H1 (cell line): ENCODE measurements at regions not wholly inside any gene's neighbourhood (a gene's known extent, or its start where the extent isn't known, plus 50 kb on each side); places are given as distances from the start of the nearest gene placed in this dataset.
A peak's percentile ranks its signal among the peaks of the same experiment; 100 is the strongest.

ENCODE experiments used
- CTCF ChIA-PET: fragments of 300-600 bp; sonication (Branson Sonifier 250); formaldehyde crosslinking; loops from one replicate; lab custom pipeline; 2021; ENCODE audit not compliant: partially characterized antibody; lab: Charles Lee
- POLR2A ChIA-PET: fragments of 300-600 bp; sonication (Branson Sonifier 250); formaldehyde crosslinking; loops from one replicate; lab custom pipeline; 2021; ENCODE audit warnings: inconsistent platforms; ENCODE audit not compliant: partially characterized antibody; lab: Charles Lee
- DNase-seq, 2 experiments: peaks; one replicate each; pipeline versions ENCODE4 v3.0.0 to v3.0.0-alpha.2; 2010 to 2022; ENCODE audit warnings: low spot score in 2 of 2, low read depth in 1 of 2, mixed read lengths in 1 of 2
- FAIRE-seq: peaks from 2 replicates; lab custom pipeline; 2011; peaks lifted over from hg19 to GRCh38; lab: Jason Lieb, UNC
- H2AFZ ChIP-seq: 2 replicates; pipeline ENCODE4 v1.8.1; 2012; ENCODE audit warnings: low read length, inconsistent platforms
- H2AK5ac ChIP-seq: 2 replicates; pipeline ENCODE4 v1.6.1; 2013; ENCODE audit warnings: low read depth, low read length
- H2BK120ac ChIP-seq: replicated peaks from 2 replicates; pipeline ENCODE3; 2013; ENCODE audit warnings: low read depth, low read length, inconsistent platforms
- H2BK12ac ChIP-seq: 2 replicates; pipeline ENCODE4 v1.6.1; 2013; ENCODE audit warnings: low read depth, low read length
- H2BK15ac ChIP-seq: 2 replicates; pipeline ENCODE4 v1.6.1; 2013; ENCODE audit warnings: low read length
- H2BK20ac ChIP-seq: 2 replicates; pipeline ENCODE4 v1.6.1; 2013; ENCODE audit warnings: low read length
- H2BK5ac ChIP-seq: 2 replicates; pipeline ENCODE4 v1.6.1; 2013; ENCODE audit warnings: low read depth, low read length
- H3K14ac ChIP-seq: 2 replicates; pipeline ENCODE4 v1.6.1; 2013; ENCODE audit warnings: inconsistent platforms; ENCODE audit not compliant: insufficient read length
- H3K18ac ChIP-seq: 2 replicates; pipeline ENCODE4 v1.6.1; 2013; ENCODE audit warnings: low read length; ENCODE audit errors: extremely low read depth
- H3K23ac ChIP-seq: 2 replicates; pipeline ENCODE4 v1.6.1; 2013; ENCODE audit warnings: inconsistent platforms; ENCODE audit not compliant: insufficient read length
- H3K23me2 ChIP-seq: 2 replicates; pipeline ENCODE4 v1.6.1; 2013; ENCODE audit warnings: low read depth, low read length
- H3K27ac ChIP-seq: 2 replicates; pipeline ENCODE4 v1.6.1; 2011; ENCODE audit warnings: low read depth, low read length, inconsistent platforms
- H3K27me3 ChIP-seq, 4 experiments: replicated peaks in 1 of 4; 1 replicate in 1 of 4; 2 replicates in 3 of 4; pipeline versions ENCODE4 v1.6.1 to v1.8.1; 2011 to 2013; ENCODE audit warnings: low read length in 3 of 4, mild to moderate bottlenecking in 3 of 4, inconsistent platforms in 2 of 4, mixed read lengths in 2 of 4, moderate library complexity in 1 of 4; ENCODE audit not compliant: control insufficient read depth in 3 of 4, insufficient read depth in 3 of 4; ENCODE audit errors: extremely low read depth in 1 of 4
- H3K36me3 ChIP-seq, 4 experiments: 2 replicates each; pipeline versions ENCODE4 v1.6.1 to v1.8.1; 2011 to 2013; ENCODE audit warnings: mild to moderate bottlenecking in 4 of 4, low read length in 3 of 4, moderate library complexity in 2 of 4, control low read depth in 1 of 4, inconsistent platforms in 1 of 4; ENCODE audit not compliant: insufficient read depth in 4 of 4, control insufficient read depth in 2 of 4
- H3K4ac ChIP-seq: replicated peaks from 2 replicates; pipeline ENCODE3; 2013; ENCODE audit warnings: low read length, low read depth, mixed read lengths, inconsistent platforms; ENCODE audit not compliant: insufficient read length
- H3K4me1 ChIP-seq, 4 experiments: replicated peaks in 1 of 4; 1 replicate in 1 of 4; 2 replicates in 3 of 4; pipeline versions ENCODE4 v1.6.1 to v1.8.1; 2011 to 2013; ENCODE audit warnings: low read length in 3 of 4, inconsistent platforms in 2 of 4, mixed read lengths in 1 of 4; ENCODE audit not compliant: insufficient read depth in 4 of 4, control insufficient read depth in 3 of 4
- H3K4me2 ChIP-seq, 2 experiments: 2 replicates each; pipeline versions ENCODE4 v1.6.1 to v1.8.1; 2011 to 2013; ENCODE audit warnings: low read depth in 2 of 2, low read length in 2 of 2, control low read depth in 1 of 2, inconsistent platforms in 1 of 2, mild to moderate bottlenecking in 1 of 2; ENCODE audit not compliant: insufficient read depth in 1 of 2
- H3K4me3 ChIP-seq, 4 experiments: fragments of 200-600, 300-600 bp in 1 of 4; sonication (generic), shearing (Covaris generic), sonication (Bioruptor Twin) in 1 of 4; 2 replicates each; pipeline versions ENCODE4 v1.5.1 to v1.8.1; 2011 to 2016; ENCODE audit warnings: low read length in 4 of 4, low read depth in 3 of 4, control low read depth in 2 of 4, inconsistent platforms in 2 of 4, mild to moderate bottlenecking in 2 of 4, mixed read lengths in 1 of 4, moderate library complexity in 1 of 4; ENCODE audit not compliant: insufficient read depth in 2 of 4; ENCODE audit errors: extremely low read depth in 1 of 4
- H3K56ac ChIP-seq: replicated peaks from 2 replicates; pipeline ENCODE3; 2013; ENCODE audit warnings: low read depth, mild to moderate bottlenecking, mixed read lengths, low read length, inconsistent platforms; ENCODE audit not compliant: insufficient read length
- H3K79me1 ChIP-seq: 2 replicates; pipeline ENCODE4 v1.6.1; 2013; ENCODE audit warnings: low read depth, low read length, control low read depth
- H3K79me2 ChIP-seq, 2 experiments: 2 replicates each; pipeline versions ENCODE4 v1.6.1 to v1.8.1; 2012 to 2013; ENCODE audit warnings: low read length in 2 of 2, mild to moderate bottlenecking in 2 of 2, inconsistent platforms in 1 of 2; ENCODE audit not compliant: insufficient read depth in 2 of 2, control insufficient read depth in 1 of 2
- H3K9ac ChIP-seq, 4 experiments: replicated peaks in 1 of 4; 1 replicate in 1 of 4; 2 replicates in 3 of 4; pipeline versions ENCODE4 v1.6.1 to v1.8.1; 2011 to 2013; ENCODE audit warnings: low read depth in 3 of 4, low read length in 3 of 4, control low read depth in 2 of 4, mild to moderate bottlenecking in 2 of 4, moderate library complexity in 2 of 4, inconsistent platforms in 1 of 4; ENCODE audit errors: extremely low read depth in 1 of 4
- H3K9me3 ChIP-seq, 2 experiments: 2 replicates each; pipeline versions ENCODE4 v1.6.1 to v1.8.1; 2012 to 2013; ENCODE audit warnings: mild to moderate bottlenecking in 2 of 2, moderate library complexity in 2 of 2, control low read depth in 1 of 2, inconsistent platforms in 1 of 2, low read depth in 1 of 2, low read length in 1 of 2, mixed read lengths in 1 of 2; ENCODE audit not compliant: insufficient read depth in 2 of 2
- H4K20me1 ChIP-seq, 2 experiments: replicated peaks in 1 of 2; 2 replicates each; pipeline versions ENCODE3 to v1.8.1; 2011 to 2013; ENCODE audit warnings: inconsistent platforms in 2 of 2, low read length in 2 of 2, mild to moderate bottlenecking in 1 of 2; ENCODE audit not compliant: insufficient read depth in 2 of 2, control insufficient read depth in 1 of 2
- H4K5ac ChIP-seq: 2 replicates; pipeline ENCODE4 v1.6.1; 2013; ENCODE audit warnings: low read length, low read depth, mixed read lengths, inconsistent platforms; ENCODE audit not compliant: insufficient read length
- H4K8ac ChIP-seq: 2 replicates; pipeline ENCODE4 v1.8.0; 2013; ENCODE audit warnings: mild to moderate bottlenecking, moderate library complexity, low read length, inconsistent platforms; ENCODE audit not compliant: insufficient read depth; ENCODE audit errors: extremely low read depth
- H4K91ac ChIP-seq: replicated peaks from 2 replicates; pipeline ENCODE3; 2013; ENCODE audit warnings: low read length, mixed read lengths, inconsistent platforms; ENCODE audit not compliant: insufficient read length
- E2F6 ChIP-seq: IDR thresholded peaks from 2 replicates; pipeline ENCODE4 v1.6.1; 2012; ENCODE audit warnings: inconsistent platforms
- HDAC2 ChIP-seq, 2 experiments: fragments of 300-600 bp in 1 of 2; sonication (generic) in 1 of 2; IDR thresholded peaks; 2 replicates each; pipeline ENCODE4 v1.6.1; 2011 to 2012; ENCODE audit warnings: low read depth in 2 of 2, low read length in 2 of 2, mild to moderate bottlenecking in 2 of 2, moderate library complexity in 2 of 2, borderline replicate concordance in 1 of 2, inconsistent platforms in 1 of 2
- MAX ChIP-seq: IDR thresholded peaks from 2 replicates; pipeline ENCODE4 v1.6.1; 2012; ENCODE audit warnings: inconsistent platforms
- WGBS, 2 experiments: shearing (Covaris generic) in 1 of 2; methylation state at CpG; one replicate each; pipeline versions ENCODE4 v1.1.6 to v1.1.7; 2013 to 2015; ENCODE audit warnings: low lambda C conversion rate in 2 of 2, mixed read lengths in 2 of 2, inconsistent platforms in 1 of 2, low coverage in 1 of 2, missing lambda C conversion rate in 1 of 2; ENCODE audit not compliant: insufficient replicate concordance in 2 of 2, insufficient coverage in 1 of 2, insufficient read length in 1 of 2; ENCODE audit errors: extremely low coverage in 1 of 2, missing lambda C conversion rate in 1 of 2; 5-methylcytosine and 5-hydroxymethylcytosine counted together

GRCh38 chr12:28866715-28867503, 282.2 kb upstream of the FAR2 start:
- Histone ChIP-seq H3K27me3 (peaks cover 0 to 3% (median under 1%) of the 10 kb centered on the region in 4 experiments; a peak in 3 of 7 replicates), H2BK120ac (no peak overlapping the region), H4K5ac (no peak overlapping the region), H4K20me1 (no peaks in the 10 kb centered on the region), H2BK15ac (no peak overlapping the region), H3K27ac (no peak overlapping the region), H3K79me1 (no peaks in the 10 kb centered on the region), H2AFZ (no peak overlapping the region), H3K56ac (no peak overlapping the region), H3K9ac (no peak overlapping the region), H3K79me2 (no peaks in the 10 kb centered on the region), H3K4ac (no peak overlapping the region), H3K36me3 (no peaks in the 10 kb centered on the region), H3K23ac (no peak overlapping the region), H4K8ac (no peak overlapping the region), H3K4me3 (no peak overlapping the region), H3K18ac (no peak overlapping the region), H3K4me1 (peaks cover 0 to 4% (median 1%) of the 10 kb centered on the region in 4 experiments; a peak in 3 of 7 replicates), H4K91ac (no peak overlapping the region), H2AK5ac (no peak overlapping the region), H3K23me2 (no peaks in the 10 kb centered on the region), H2BK12ac (no peak overlapping the region; the same call in 1 of the 2 replicates), H2BK20ac (no peak overlapping the region), H3K9me3 (no peaks in the 10 kb centered on the region), H3K14ac (no peak overlapping the region), H3K4me2 (no peak overlapping the region), H2BK5ac (no peak overlapping the region)
- ChIA-PET POLR2A (no interaction called here), CTCF (interaction anchor here (0.6 to 1.0 kb wide), 4 partner anchors 16 to 1124 kb away, joined by 3 to 5 read pairs (median 4); no protein-coding TSS in a partner anchor)
- no peak for TF ChIP-seq HDAC2 (IDR thresholded peaks at IDR 0.05; ENCODE audit: borderline replicate concordance in 1 of 2, low read depth in 2 of 2, low read length in 2 of 2)
- TF ChIP-seq E2F6 = peak; percentile 79; the same call in 1 of the 2 replicates
- TF ChIP-seq MAX = peak; percentile 36; the same call in 1 of the 2 replicates
- DNase-seq (no peak), FAIRE-seq (no peak)
- 93% methylated on average over 7 of the region's 7 CpGs; no CpG with 5 or more reads in 1 of the 2 experiments for WGBS, 2 experiments
